B cell (primary cell): ENCODE measurements at regions not wholly inside any gene's neighbourhood (a gene's known extent, or its start where the extent isn't known, plus 50 kb on each side); places are given as distances from the start of the nearest gene placed in this dataset.

Source experiments
- EZH2 ChIP-seq: IDR thresholded peaks from 2 replicates; pipeline ENCODE4 v1.6.1; 2012; ENCODE audit warnings: borderline replicate concordance, low read depth, mild to moderate bottlenecking, moderate library complexity, low read length; ENCODE audit not compliant: insufficient read depth, poor library complexity, severe bottlenecking
- TF ChIP-seq, protein P1 (sequence below): fragments of 200-600 bp; IDR thresholded peaks from one replicate; pipeline ENCODE4 v1.8.0; 2022; ENCODE audit warnings: antibody characterized with exemption, mild to moderate bottlenecking

- TF ChIP-seq, protein P1, sequence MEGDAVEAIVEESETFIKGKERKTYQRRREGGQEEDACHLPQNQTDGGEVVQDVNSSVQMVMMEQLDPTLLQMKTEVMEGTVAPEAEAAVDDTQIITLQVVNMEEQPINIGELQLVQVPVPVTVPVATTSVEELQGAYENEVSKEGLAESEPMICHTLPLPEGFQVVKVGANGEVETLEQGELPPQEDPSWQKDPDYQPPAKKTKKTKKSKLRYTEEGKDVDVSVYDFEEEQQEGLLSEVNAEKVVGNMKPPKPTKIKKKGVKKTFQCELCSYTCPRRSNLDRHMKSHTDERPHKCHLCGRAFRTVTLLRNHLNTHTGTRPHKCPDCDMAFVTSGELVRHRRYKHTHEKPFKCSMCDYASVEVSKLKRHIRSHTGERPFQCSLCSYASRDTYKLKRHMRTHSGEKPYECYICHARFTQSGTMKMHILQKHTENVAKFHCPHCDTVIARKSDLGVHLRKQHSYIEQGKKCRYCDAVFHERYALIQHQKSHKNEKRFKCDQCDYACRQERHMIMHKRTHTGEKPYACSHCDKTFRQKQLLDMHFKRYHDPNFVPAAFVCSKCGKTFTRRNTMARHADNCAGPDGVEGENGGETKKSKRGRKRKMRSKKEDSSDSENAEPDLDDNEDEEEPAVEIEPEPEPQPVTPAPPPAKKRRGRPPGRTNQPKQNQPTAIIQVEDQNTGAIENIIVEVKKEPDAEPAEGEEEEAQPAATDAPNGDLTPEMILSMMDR = no peak
- TF ChIP-seq EZH2 = no peak
Observed at GRCh38 chr18:34159691-34160185, 65.0 kb downstream of the NOL4 start.
